HG03039 (cell line): ENCODE measurements at regions not wholly inside any gene's neighbourhood (a gene's known extent, or its start where the extent isn't known, plus 50 kb on each side); places are given as distances from the start of the nearest gene placed in this dataset.

Source experiments
- ATAC-seq: cut with Tn5 transposase; IDR thresholded peaks from one replicate; pipeline ENCODE4 v1.9.1; 2021; ENCODE audit warnings: mild to moderate bottlenecking, moderate library complexity; ENCODE audit not compliant: unreplicated experiment

DNA sequence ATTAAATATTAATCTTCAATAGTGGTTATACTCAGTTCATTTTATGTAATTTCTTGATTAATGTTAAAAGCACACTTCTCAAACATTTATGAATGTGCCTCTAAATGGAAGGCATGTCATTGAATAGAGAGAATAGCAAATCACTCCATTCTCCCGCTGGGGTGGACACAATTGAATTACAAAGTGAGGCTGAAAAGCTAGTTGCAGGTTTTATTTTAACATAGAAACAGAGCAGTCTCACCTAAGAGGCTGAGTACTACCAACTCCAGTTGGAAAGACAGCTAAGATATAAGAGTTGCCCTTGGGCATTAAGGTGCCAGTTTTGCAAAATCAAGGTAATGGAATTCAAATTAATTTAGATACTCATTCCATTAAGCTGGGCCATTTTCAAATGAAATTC is 147.2 kb downstream of the PCSK1 start:
- ATAC-seq = no peak

DNA sequence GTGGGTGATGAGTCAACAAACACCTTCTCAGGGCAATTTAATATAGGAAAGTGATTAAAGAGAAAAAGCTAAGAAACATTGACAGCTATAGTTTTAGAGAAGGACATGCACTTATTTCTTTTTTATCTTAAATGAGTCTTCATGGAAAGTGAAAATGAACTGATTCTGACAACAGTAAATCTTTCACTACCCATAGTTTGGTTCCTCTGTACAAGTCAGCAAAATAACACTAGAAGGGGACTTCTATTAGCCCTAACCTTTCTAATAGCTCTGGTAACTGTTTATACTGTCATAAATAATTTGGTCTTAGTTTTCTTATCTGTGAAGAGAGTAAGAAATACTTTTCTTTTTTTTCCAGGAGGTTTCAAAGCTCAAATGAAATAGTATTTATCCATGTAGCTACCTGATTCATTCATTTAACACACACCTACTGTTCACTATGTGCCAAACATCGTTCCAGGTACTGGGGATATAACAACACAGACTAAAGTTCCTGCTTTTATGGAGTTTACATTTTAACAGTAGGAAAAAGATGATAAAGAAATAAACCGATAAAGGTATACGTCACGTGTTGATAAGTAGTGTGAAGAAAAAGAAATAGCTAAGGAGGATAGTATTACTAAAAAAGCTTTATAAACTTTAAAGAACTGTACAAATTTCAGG is 148.2 kb downstream of the PCSK1 start:
- no peak for ATAC-seq

DNA sequence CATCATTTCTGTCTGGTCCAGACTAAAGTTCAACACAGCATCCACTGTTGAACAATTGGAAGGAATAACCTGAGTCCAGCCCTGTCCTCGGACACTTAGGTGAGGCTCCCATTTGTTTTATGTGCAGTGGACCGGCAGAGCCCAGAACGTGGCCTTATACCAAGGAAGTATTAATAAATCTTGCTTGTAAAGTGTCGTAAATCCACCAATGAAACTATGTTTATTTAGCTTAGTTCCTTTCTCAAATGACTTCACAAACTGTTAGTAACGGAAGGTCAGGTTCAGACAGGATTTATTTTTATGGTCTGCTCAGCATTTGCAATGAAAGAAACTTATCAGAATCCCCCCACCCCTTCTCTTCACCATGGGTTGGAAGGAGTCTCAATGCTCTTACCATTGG is 149.5 kb downstream of the PCSK1 start:
- no peak for ATAC-seq

DNA sequence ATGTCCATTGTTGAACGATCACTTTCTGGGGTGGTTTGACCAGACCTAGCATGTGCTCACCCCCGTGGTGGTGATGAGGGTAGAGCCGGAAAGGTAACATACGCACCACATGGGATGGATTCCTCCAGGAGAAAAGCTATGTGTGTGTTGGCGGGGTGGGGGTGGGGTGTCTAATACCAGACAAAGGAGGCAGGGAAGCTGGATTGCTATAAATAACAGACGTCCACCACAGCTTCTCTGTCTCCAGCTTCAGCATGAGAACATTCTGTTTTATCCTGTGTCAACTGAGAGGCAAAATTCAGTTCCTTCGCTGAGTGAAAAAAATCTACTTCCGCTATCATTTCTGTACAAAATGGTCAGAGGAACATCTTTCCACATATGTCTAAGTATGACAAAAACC is 151.0 kb downstream of the PCSK1 start:
- ATAC-seq = no peak

DNA sequence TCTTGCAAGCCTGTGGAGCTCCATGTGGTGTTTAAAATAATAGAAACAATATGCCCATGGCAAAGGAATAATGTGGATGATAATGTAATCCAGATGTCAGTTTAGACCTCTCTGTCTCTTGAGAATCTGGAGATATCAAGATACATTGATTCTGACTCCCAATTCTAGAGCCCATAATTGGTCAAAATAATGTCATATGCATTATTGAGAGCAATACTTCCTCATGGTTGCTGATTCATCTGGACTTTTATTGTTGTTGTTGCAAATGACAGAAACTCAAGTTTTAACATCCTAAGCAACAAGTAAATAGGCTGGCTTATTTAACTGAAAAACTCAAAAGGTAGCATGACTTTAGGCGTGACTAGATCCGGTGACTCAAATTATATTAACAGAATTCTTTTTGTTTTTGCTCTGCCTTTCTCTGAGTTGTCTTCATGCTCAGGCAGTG is 152.1 kb downstream of the PCSK1 start:
- ATAC-seq = no peak

DNA sequence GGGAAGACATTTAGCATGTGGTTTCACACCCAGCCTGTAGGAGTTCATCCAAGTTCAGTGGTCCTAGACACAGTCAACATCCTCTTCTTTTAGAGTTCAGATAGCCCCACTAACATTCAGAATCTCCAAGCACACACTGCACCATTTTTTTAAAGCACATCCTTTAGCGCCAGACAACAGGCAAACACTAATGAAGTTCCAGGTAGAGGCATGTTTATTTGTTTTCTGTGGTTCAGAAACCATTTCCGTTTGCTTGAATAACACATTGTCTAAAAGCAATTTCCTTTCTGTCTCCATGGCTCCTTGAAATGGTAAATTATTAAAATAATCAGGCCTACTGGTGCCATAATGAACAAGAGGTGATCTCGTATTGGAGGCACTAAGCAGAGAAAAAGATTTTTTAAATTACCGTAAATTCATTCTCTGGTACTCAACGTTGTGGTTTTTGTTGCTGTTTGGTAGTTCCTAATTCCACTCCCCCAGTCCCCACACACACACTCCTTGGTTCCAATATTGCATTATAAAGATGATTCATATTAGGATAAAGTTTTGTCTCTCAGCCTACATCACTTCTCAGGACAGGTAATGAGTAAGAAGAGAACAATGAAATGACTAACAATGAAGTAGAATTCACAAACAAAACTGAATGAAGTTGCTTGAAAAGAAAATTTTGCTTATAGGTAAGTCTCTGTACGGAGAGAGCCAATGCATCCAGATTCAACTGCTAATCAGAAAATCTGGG is 153.1 kb downstream of the PCSK1 start:
- ATAC-seq = peak; percentile 95

DNA sequence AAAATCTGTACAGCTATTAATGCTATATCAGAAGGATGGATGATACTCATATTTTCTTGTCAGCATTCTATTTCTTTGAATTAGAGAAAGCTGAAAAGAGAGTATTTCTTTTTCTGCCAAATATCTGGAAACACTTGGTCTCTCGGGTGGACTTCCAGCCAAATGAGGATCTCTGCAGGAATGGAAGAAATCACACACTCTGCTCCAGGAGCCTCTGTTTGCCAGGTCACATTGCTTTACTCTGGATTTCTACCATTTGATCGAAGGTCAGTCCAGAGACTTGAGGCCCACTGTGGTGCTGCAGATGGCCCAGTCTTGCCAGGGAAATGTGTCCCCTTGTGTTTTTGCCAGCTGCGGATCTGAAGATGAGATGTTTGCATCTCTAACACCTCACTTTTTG is 154.1 kb downstream of the PCSK1 start:
- ATAC-seq = no peak

DNA sequence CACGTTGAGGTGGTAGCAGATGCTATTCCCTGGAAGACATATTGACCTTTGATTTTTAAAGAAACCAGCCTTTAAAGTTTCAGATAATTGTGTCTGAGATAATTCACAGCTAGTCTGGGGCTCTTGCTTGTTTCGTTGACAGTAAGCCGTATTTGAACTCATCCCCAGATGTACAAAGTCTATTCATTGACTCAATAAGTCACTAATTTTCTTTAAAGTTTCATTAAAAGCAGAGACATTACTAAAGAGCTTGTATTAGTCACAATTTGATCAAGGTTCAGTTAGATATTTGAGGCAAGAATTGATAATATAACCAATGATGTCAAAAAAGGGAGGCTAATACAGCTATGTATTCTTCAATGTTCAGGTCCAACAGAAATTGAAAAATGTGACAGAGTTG is 158.0 kb downstream of the PCSK1 start:
- ATAC-seq = no peak

DNA sequence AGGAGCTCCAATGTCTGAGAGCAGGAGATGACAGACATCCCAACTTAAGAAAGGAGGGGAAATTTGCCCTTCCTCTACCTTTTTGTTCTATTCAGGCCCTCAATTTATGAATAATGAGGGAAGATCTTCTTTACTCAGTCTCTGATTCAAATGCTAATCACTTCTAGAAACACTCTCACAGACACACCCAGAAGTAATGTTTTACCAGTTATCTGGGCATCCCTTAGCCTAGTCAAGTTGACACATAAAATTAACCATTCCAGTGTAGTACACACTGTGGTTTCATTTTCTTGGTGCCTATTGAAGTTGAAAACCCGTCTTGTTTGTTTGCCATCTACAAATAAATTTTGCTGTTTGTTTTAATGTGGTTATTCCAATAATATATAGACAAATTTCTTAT is 167.6 kb downstream of the PCSK1 start:
- ATAC-seq = no peak

DNA sequence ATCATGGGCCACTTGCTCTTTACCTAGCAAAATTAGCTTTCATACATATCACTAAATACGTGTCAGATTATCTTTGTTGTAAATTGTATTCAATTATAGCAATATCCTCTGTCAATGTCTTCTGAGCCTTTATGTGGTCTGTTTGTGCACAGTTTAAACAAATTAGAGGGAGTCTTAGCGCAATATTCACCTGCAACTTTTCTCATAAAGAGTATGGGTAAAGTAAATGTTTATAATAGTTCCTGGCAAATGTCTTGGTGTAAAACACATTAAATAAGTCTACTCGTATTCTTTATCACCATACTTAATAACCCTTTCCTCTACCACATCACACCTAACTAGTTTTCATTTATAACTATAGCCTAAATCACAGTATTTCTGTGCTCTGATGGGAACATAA is 169.0 kb downstream of the PCSK1 start:
- no peak for ATAC-seq

DNA sequence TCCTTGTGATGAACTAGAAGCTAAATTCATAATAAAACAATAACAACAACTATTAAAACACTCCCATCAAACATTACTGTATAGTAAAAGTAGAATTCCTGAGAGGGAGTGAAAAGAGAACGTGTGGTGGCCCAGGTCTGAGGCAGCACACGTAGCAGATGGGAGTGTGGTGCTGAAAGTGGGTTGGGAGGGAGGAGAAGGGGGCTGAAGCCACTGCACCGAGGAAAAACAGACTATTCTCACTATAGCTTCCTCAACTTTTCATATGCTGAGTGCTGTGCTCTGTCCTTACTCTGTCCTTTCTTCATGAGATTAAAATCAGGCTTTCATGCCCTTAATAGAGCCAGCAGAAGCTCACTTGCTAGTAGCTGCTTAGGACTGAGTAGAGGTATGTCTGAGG is 170.9 kb downstream of the PCSK1 start:
- no peak for ATAC-seq

DNA sequence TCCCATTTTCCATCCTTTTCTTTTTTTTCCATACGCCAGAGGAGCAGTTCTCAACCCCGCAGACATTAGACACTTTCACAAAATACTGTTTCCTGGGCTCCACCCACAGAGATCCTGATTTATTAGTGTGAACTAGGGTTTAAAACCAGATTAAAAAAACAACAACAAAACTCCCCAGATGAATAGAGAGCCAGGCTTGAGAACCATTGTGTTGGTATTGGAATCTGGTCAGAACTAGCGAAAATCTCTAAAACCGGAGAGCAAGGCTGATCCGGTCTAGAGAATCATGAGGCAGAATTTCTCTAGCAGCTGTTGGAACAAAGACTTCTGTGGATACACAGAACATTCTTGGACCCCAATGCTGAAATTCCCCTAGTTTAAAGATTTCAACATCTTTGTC is 173.0 kb downstream of the PCSK1 start:
- ATAC-seq = no peak

DNA sequence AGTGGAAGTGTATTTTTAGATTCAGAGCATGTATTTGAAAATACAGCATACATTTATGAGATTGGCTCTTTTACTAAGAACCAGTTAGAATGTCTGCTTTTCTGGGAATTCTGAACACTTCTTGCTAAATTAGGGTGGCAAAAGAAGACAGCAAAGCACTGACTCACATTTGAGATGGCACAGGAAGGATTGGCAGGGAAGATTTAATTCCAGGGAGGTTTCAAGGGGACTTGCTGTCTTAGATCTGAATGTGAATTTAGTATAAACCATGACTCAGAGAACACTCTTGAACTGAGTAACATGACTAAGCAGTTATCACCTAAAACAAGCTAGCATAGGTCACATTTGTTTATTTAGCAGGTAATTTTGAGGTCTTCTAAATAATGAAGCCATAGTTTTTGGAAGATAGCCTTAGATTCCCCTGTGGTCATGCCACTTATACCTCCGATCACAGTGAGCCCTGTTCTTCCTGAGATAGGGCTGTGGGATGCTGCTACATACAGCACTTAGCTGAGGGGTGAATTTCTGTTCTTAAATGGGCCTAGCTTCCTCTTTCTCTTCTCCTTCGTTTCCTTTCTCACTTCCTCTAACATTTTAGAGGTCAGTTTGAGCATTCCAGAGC is 173.8 kb downstream of the PCSK1 start:
- no peak for ATAC-seq

DNA sequence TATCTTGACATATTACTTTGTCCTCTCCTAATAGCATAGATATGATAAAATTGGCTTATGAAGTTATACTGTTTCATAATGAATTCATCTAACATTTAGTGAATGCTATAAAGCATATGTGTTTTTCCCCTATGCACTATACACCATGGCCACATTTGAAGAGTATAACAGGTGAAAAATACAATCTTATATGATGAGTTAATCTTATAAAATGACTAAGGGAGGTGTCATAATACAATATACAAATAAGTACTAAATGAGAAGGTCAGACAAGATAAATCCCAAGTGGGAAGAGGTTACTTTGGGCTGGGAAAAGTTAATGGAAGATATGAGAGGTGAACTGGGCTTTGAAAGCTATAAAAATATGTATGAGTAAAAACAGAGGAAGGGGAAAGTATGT is 174.4 kb downstream of the PCSK1 start:
- no peak for ATAC-seq

DNA sequence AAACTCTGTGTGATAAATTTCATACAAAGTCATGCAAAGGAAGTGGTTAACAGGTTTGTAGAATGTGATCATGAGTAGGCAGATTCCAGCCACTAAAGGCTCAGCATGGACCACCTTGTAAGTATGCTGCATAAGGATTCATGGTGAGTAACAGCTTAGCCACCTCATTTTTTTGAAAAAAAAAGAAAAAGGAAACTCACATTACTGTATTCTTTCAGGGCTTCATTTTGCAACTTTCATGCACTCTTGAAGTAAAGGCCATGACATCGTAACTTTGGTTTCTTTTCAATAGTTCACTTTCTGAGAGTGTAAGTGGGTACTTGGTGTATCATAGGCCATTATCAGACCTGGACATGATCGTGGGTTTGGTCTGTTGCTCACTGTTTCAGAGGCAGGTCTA is 175.1 kb downstream of the PCSK1 start:
- ATAC-seq = no peak

DNA sequence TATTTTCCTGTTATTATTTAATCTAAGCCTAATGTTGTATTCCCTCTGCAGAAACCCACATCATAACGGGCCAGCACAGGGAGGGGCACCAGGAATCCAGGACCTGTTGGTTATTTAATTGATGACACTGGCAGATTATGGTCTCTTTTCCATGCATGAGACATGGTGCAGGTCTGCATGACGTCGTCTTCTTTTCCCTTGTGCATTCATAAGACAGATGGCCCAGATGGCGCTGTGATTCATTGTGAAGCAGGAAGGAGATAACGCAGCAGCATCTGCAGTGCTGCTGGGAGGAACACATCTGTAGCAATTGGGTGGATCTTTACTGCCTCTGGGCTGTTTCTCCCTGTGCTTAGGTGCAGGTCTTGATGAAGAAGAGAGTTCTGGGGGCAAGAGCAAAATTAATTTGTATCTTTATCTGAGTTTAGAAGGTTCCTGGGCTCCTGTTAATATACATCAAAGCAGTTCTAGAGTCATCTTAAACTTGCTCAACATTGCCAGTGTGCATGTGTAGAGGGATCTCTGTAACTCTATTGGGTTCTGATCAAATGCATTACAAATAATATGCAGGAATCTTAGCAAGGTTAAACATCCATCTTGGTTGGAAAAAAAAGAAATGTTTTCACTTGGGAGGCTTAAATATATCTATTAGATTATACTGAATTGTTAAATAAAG is 176.1 kb downstream of the PCSK1 start:
- peak; percentile 65 for ATAC-seq

DNA sequence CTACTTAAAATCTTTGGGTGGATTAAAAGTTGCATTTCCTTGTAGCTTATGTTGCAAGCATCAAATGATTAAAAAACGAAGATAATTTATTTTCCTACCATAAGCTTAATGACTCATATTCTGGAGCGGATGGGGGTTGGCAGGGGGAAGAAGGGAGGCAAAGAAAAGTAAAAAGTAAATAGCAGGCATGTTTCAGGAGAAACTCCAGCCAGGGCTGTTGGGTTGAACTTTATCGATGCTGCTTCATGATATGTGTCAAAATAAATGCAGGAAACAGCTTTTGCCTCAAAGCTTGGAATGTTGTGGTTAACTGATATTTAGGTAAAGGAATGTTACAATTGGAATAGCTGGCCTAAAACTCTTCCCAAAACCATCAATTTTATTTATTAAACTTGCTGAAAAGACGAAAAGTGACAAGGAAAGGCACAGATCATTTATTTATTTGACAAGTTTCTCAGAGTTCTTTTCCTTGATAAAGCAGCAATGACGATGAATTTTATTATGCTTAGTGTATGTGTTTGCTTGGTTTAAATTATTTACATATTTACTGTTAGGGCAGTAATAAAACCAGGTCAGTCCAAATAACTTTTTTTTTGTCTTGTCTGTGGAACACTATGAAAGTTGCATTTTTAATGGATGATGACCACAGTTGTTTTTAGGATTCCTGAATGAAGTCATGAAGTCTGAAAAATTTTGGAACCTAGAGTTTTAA is 177.9 kb downstream of the PCSK1 start:
- ATAC-seq = no peak

DNA sequence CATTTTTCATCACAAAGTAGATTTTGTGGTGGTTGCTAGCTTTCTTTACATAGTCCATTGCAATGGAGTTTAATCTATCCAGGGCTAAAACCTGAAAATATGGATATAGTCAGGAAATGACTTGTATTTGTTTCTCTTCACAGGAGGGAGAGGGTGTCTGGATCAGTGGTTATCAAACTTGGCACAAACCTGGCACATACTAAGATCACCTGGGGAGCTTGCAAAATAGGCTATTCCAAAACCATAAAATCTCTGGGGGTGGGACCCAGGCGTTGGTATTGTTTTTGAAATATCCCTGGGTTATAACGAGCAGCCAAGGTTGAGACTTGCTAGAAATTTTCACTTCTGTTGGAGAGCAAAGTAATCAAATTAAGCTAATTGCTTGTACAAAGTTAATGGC is 179.9 kb downstream of the PCSK1 start:
- ATAC-seq = no peak

DNA sequence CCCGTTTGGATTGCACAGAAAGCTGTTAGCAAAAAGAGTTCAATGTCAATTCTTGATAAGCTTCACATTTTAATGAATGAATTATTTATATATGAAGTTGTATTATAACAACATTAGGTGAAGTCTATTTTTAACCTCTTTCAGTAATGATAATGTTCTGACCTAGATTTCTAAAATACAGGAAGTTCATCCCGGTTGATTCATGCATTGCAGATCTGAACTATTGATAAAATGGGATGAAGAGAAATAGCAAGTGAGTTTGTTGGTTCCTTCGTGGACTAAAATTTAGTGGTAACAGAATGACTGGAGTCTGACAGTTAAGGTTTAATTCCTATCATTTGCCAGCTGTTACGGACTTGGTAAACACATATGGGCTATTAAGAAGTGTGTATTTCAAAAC is 180.5 kb downstream of the PCSK1 start:
- no peak for ATAC-seq

DNA sequence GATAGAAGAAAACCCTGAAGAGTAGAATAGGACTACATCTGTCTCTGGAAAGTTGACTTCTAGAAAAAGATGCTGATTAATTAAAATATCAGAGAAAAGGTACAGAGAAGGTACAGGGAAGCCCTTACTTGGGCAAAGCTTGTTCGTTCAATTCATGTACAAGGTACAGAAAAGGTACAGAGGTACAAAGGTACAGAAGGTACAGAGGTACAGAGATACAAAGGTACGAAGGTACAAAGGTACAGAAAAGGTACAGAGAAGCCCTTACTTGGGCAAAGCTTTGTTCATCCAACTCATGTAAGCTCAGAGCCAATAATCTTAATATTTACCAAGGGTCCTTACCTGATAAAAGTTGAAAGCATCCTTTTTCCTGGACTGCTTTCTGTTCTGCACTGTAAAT is 182.3 kb downstream of the PCSK1 start:
- no peak for ATAC-seq

DNA sequence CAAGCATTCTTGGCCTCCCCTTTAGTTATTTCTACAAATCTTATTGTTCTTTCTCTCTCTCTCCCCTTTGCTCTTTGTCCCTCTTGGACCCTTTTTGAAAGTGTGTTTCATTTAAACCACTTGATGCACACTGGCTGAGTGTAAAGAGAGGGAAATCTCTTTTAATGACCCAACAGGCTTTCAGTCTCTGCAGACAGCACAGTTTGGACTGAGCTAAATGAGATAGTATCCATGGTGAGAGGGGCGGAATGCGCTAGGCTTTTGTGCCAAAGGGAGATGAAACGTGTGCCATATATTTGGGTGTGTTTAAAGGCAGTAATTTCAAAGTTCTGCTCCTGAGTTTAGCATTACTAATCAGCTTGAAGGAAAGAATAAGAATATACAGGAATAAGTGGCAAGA is 184.9 kb downstream of the PCSK1 start:
- ATAC-seq = no peak
